ENCODE measurements at regions not wholly inside any gene's neighbourhood (a gene's known extent, or its start where the extent isn't known, plus 50 kb on each side); places are given as distances from the start of the nearest gene placed in this dataset.

DNA sequence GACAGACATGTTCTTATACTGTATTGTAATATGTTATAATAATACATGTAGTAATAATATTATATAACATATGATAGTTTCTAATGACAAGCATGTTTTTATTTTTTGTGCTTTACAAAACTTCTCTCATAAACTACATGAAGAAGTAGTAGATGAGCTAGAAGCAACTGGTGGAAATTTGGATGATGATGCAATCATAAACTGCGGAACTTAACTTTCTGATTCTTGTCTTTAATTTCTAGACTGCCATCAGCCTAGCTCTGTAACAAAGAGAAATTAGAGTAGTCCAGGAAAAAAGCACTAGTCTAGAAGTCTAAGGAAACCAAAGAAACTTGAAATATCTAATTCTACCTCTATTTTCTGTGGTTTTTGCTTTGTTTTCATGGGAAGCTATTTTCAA is 71.0 kb upstream of the SPATS2L start:
- H3K9me2 ChIP-seq (replicated peaks; ENCODE audit: insufficient read depth, low read length): no peaks in the 10 kb centered on the region
- no peaks in the 10 kb centered on the region for H3F3A ChIP-seq (ENCODE audit: insufficient read depth, low read length)
- H4K20me1 ChIP-seq (ENCODE audit: insufficient read depth, low read length): no peaks in the 10 kb centered on the region
- H3K9ac ChIP-seq (ENCODE audit: low read length): no peak overlapping the region
- DNase-seq: no peak
- no peak overlapping the region for H3K4me2 ChIP-seq (ENCODE audit: low read depth, low read length)
- TF ChIP-seq EZH2phosphoT487 (IDR thresholded peaks at IDR 0.05; ENCODE audit: low read length) (no peak), EZH2 (optimal IDR thresholded peaks at IDR 0.05; ENCODE audit: low read depth, low read length) (no peak), CTCF (IDR thresholded peaks at IDR 0.05; ENCODE audit: low read length) (no peak)
- no peaks in the 10 kb centered on the region for H3K27me3 ChIP-seq (replicated peaks; ENCODE audit: insufficient read depth, low read length)
- H3K36me3 ChIP-seq (replicated peaks; ENCODE audit: insufficient read depth, low read length): no peaks in the 10 kb centered on the region
- H3K79me2 ChIP-seq (ENCODE audit: low read length): no peaks in the 10 kb centered on the region
- H3K27ac ChIP-seq (ENCODE audit: low read length): no peak overlapping the region
- no peaks in the 10 kb centered on the region for H3K4me1 ChIP-seq (ENCODE audit: low read length)
- H2AFZ ChIP-seq (ENCODE audit: low read length): no peak overlapping the region
- no peak overlapping the region for H3K4me3 ChIP-seq (ENCODE audit: low read length)
- no peaks in the 10 kb centered on the region for H3K9me3 ChIP-seq (replicated peaks; ENCODE audit: insufficient read depth, low read length)

DNA sequence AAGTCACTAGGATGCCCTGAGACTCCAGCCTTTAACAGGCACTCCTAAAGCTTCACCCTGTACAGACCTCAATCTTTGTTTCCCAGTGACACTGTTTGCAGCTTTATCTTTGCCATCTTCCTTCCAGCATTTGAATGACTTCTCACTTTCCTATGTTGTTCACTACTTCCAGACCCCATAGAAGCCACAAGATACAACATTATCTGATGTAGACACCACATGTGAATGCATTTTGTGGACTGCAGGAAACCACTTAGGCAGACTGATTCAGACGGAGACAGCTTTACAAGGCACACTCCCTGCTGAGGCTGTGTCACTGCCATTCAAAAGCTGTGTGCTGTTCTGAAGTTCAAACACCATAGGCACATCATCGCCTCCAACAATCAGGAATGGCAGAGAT is 67.3 kb upstream of the SPATS2L start:
- H3K4me3 ChIP-seq (ENCODE audit: low read length): no peak overlapping the region
- no peaks in the 10 kb centered on the region for H3K27me3 ChIP-seq (replicated peaks; ENCODE audit: insufficient read depth, low read length)
- H3K9ac ChIP-seq (ENCODE audit: low read length): no peak overlapping the region
- H3K9me2 ChIP-seq (replicated peaks; ENCODE audit: insufficient read depth, low read length): no peaks in the 10 kb centered on the region
- H3F3A ChIP-seq (ENCODE audit: insufficient read depth, low read length): no peaks in the 10 kb centered on the region
- H3K36me3 ChIP-seq (replicated peaks; ENCODE audit: insufficient read depth, low read length): no peaks in the 10 kb centered on the region
- H3K27ac ChIP-seq (ENCODE audit: low read length): no peak overlapping the region
- H3K79me2 ChIP-seq (ENCODE audit: low read length): no peaks in the 10 kb centered on the region
- no peak for DNase-seq
- no peak overlapping the region for H3K4me2 ChIP-seq (ENCODE audit: low read depth, low read length)
- no peak overlapping the region for H2AFZ ChIP-seq (ENCODE audit: low read length)
- H3K4me1 ChIP-seq (ENCODE audit: low read length): no peaks in the 10 kb centered on the region
- TF ChIP-seq CTCF (IDR thresholded peaks at IDR 0.05; ENCODE audit: low read length): no peak
- TF ChIP-seq EZH2phosphoT487 (IDR thresholded peaks at IDR 0.05; ENCODE audit: low read length): no peak
- TF ChIP-seq EZH2 (optimal IDR thresholded peaks at IDR 0.05; ENCODE audit: low read depth, low read length): no peak
- H3K9me3 ChIP-seq (replicated peaks; ENCODE audit: insufficient read depth, low read length): no peaks in the 10 kb centered on the region
- no peaks in the 10 kb centered on the region for H4K20me1 ChIP-seq (ENCODE audit: insufficient read depth, low read length)

GRCh38 chr2:200242570-200242969 is 63.9 kb upstream of the SPATS2L start:
- Histone ChIP-seq H2AFZ (ENCODE audit: low read length) (no peak overlapping the region), H4K20me1 (ENCODE audit: insufficient read depth, low read length) (no peaks in the 10 kb centered on the region), H3K27ac (ENCODE audit: low read length) (no peak overlapping the region)

More at GRCh38 chr2:200242570-200242969, 63.9 kb upstream of the SPATS2L start:
- Histone ChIP-seq H3F3A (ENCODE audit: insufficient read depth, low read length) (no peaks in the 10 kb centered on the region), H3K36me3 (replicated peaks; ENCODE audit: insufficient read depth, low read length) (no peaks in the 10 kb centered on the region), H3K4me3 (ENCODE audit: low read length) (no peak overlapping the region), H3K9me2 (replicated peaks; ENCODE audit: insufficient read depth, low read length) (no peaks in the 10 kb centered on the region), H3K9me3 (replicated peaks; ENCODE audit: insufficient read depth, low read length) (no peaks in the 10 kb centered on the region), H3K9ac (ENCODE audit: low read length) (no peak overlapping the region), H3K27me3 (replicated peaks; ENCODE audit: insufficient read depth, low read length) (no peaks in the 10 kb centered on the region), H3K79me2 (ENCODE audit: low read length) (no peaks in the 10 kb centered on the region), H3K4me2 (ENCODE audit: low read depth, low read length) (no peak overlapping the region), H3K4me1 (ENCODE audit: low read length) (no peaks in the 10 kb centered on the region)
- DNase-seq: no peak
- TF ChIP-seq EZH2phosphoT487 (IDR thresholded peaks at IDR 0.05; ENCODE audit: low read length): no peak
- TF ChIP-seq CTCF (IDR thresholded peaks at IDR 0.05; ENCODE audit: low read length): no peak
- no peak for TF ChIP-seq EZH2 (optimal IDR thresholded peaks at IDR 0.05; ENCODE audit: low read depth, low read length)
